ENCODE measurements at regions not wholly inside any gene's neighbourhood (a gene's known extent, or its start where the extent isn't known, plus 50 kb on each side); places are given as distances from the start of the nearest gene placed in this dataset.

DNA sequence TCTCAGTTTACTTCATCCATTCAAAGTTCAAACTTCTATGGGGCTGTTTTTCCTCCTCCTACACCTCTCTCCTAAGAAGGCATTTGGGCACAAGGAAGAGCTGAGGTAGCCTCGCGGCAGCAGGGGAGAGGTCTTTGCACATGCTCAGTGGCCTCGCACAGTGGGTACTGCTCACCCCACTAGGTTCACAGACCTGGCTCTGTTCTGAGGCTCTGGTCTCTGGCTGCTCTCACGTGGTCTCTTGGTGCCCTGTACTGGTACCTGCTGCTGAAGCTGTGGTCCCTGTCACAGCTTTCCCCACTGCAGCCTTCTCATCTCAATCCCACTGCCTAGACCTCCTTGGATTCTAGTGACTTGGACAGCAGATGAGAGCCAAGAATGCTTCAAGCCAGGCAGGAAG, 134.7 kb upstream of the CRY1 start:
- WGBS (ENCODE audit: low lambda C conversion rate), result 0% methylated on average over 4 of the region's 4 CpGs
- no TSS peak for BruUV-seq (replicated peaks)
- in situ Hi-C loops (cut with HindIII; ENCODE audit: extremely low pct_ligation_motif_present, low pct_unique_long_range_greater_than_20kb), result no loop called here

More for the DNA sequence above, 134.7 kb upstream of the CRY1 start:
- no peak for FAIRE-seq
- Histone ChIP-seq H3K27me3 (ENCODE audit: control insufficient read depth in 1 of 2, insufficient read depth in 2 of 2, low read length in 2 of 2) (peaks cover 1 to 16% of the 10 kb centered on the region in 2 experiments; a peak in 3 of 5 replicates), H3K27ac (ENCODE audit: extremely low read length, insufficient read depth, low read length) (no peak overlapping the region), H3K4me1 (ENCODE audit: insufficient read depth, low read length) (peaks cover 9% of the 10 kb centered on the region), H3K36me3 (replicated peaks in 1 of 2; ENCODE audit: control insufficient read depth in 1 of 2, insufficient read depth in 2 of 2, low read length in 2 of 2) (no peaks in the 10 kb centered on the region), H3K79me2 (ENCODE audit: insufficient read depth, low read length) (no peaks in the 10 kb centered on the region), H3K4me2 (ENCODE audit: low read depth, low read length) (no peak overlapping the region), H2AFZ (ENCODE audit: low read length) (no peak overlapping the region), H3K9ac (ENCODE audit: insufficient read depth, low read depth, low read length) (no peak overlapping the region), H3K9me3 (ENCODE audit: low read length) (no peaks in the 10 kb centered on the region), H4K20me1 (ENCODE audit: insufficient read depth, low read length) (no peaks in the 10 kb centered on the region), H3K4me3 (replicated peaks in 1 of 3; ENCODE audit: insufficient read depth in 1 of 3, low read depth in 2 of 3, low read length in 3 of 3) (no peak overlapping the region)
- no peak for DNase-seq (ENCODE audit: low spot score)
- CTCF ChIA-PET (ENCODE audit: low intra/inter-chr PET ratio, low total read pairs), result no interaction called here
- intact Hi-C loops (cut with micrococcal nuclease; ENCODE audit: unreplicated experiment), result no loop called here
- POLR2A ChIA-PET, result no interaction called here
- no peak for TF ChIP-seq HMG20A (CRISPR knock-in tag; IDR thresholded peaks at IDR 0.05; ENCODE audit: borderline replicate concordance)
- TF ChIP-seq SETDB1 (CRISPR knock-in tag; IDR thresholded peaks at IDR 0.05; ENCODE audit: borderline replicate concordance), result no peak
- TF ChIP-seq, protein P1, sequence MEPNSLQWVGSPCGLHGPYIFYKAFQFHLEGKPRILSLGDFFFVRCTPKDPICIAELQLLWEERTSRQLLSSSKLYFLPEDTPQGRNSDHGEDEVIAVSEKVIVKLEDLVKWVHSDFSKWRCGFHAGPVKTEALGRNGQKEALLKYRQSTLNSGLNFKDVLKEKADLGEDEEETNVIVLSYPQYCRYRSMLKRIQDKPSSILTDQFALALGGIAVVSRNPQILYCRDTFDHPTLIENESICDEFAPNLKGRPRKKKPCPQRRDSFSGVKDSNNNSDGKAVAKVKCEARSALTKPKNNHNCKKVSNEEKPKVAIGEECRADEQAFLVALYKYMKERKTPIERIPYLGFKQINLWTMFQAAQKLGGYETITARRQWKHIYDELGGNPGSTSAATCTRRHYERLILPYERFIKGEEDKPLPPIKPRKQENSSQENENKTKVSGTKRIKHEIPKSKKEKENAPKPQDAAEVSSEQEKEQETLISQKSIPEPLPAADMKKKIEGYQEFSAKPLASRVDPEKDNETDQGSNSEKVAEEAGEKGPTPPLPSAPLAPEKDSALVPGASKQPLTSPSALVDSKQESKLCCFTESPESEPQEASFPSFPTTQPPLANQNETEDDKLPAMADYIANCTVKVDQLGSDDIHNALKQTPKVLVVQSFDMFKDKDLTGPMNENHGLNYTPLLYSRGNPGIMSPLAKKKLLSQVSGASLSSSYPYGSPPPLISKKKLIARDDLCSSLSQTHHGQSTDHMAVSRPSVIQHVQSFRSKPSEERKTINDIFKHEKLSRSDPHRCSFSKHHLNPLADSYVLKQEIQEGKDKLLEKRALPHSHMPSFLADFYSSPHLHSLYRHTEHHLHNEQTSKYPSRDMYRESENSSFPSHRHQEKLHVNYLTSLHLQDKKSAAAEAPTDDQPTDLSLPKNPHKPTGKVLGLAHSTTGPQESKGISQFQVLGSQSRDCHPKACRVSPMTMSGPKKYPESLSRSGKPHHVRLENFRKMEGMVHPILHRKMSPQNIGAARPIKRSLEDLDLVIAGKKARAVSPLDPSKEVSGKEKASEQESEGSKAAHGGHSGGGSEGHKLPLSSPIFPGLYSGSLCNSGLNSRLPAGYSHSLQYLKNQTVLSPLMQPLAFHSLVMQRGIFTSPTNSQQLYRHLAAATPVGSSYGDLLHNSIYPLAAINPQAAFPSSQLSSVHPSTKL (CRISPR knock-in tag; IDR thresholded peaks at IDR 0.05), result no peak
- TF ChIP-seq, protein P2, sequence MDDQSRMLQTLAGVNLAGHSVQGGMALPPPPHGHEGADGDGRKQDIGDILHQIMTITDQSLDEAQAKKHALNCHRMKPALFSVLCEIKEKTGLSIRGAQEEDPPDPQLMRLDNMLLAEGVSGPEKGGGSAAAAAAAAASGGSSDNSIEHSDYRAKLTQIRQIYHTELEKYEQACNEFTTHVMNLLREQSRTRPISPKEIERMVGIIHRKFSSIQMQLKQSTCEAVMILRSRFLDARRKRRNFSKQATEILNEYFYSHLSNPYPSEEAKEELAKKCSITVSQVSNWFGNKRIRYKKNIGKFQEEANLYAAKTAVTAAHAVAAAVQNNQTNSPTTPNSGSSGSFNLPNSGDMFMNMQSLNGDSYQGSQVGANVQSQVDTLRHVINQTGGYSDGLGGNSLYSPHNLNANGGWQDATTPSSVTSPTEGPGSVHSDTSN (CRISPR knock-in tag; IDR thresholded peaks at IDR 0.05; ENCODE audit: borderline replicate concordance), result no peak
- no peak for TF ChIP-seq SMYD3 (CRISPR knock-in tag; IDR thresholded peaks at IDR 0.05)
- no peak for TF ChIP-seq ZNF101 (CRISPR knock-in tag; IDR thresholded peaks at IDR 0.05; ENCODE audit: borderline replicate concordance, low read depth)
- no peak for TF ChIP-seq ZNF143 (CRISPR knock-in tag; IDR thresholded peaks at IDR 0.05)
- TF ChIP-seq RBFOX2 (IDR thresholded peaks at IDR 0.05; ENCODE audit: low read depth, low read length), result no peak
- no peak for TF ChIP-seq GABPA (IDR thresholded peaks at IDR 0.05; ENCODE audit: low read depth, low read length)
- TF ChIP-seq GABPA (CRISPR knock-in tag; IDR thresholded peaks at IDR 0.05; ENCODE audit: low read depth), result no peak
- no peak for TF ChIP-seq PTBP1 (IDR thresholded peaks at IDR 0.05; ENCODE audit: low read depth, low read length, poor library complexity, severe bottlenecking)
- TF ChIP-seq NFYB (CRISPR knock-in tag; IDR thresholded peaks at IDR 0.05), result no peak
- TF ChIP-seq ZBTB8A (CRISPR knock-in tag; IDR thresholded peaks at IDR 0.05; ENCODE audit: borderline replicate concordance, low read depth), result no peak
- TF ChIP-seq ATM (IDR thresholded peaks at IDR 0.05; ENCODE audit: borderline replicate concordance), result no peak
- no peak for TF ChIP-seq SOX13 (IDR thresholded peaks at IDR 0.05)
- TF ChIP-seq SOX13 (CRISPR knock-in tag; conservative IDR thresholded peaks at IDR 0.05 in 1 of 2, IDR thresholded peaks at IDR 0.05 in 1 of 2), result no peak
- ATAC-seq, result no peak
